ENCODE measurements at regions not wholly inside any gene's neighbourhood (a gene's known extent, or its start where the extent isn't known, plus 50 kb on each side); places are given as distances from the start of the nearest gene placed in this dataset.

DNA sequence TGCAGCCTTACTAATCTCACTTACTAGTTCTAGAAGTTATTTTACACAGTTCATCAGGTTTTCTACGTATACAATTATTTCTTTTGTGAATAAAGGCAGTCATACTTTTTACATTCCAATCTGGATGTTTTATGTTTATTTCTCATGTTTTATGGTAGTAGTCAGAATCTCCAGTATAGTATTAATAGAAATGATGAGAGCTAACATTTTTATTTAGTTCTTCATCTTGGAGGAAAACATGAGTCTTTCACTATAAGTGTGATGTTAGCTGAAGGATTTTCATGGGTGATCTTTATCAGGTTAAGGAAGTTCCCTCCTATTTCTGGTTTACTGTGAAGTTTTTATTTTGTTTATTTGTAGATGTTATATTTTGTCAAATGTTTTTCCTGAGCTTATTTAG lies 256.1 kb upstream of the GIMD1 start (continued):
- TF ChIP-seq, protein P1, sequence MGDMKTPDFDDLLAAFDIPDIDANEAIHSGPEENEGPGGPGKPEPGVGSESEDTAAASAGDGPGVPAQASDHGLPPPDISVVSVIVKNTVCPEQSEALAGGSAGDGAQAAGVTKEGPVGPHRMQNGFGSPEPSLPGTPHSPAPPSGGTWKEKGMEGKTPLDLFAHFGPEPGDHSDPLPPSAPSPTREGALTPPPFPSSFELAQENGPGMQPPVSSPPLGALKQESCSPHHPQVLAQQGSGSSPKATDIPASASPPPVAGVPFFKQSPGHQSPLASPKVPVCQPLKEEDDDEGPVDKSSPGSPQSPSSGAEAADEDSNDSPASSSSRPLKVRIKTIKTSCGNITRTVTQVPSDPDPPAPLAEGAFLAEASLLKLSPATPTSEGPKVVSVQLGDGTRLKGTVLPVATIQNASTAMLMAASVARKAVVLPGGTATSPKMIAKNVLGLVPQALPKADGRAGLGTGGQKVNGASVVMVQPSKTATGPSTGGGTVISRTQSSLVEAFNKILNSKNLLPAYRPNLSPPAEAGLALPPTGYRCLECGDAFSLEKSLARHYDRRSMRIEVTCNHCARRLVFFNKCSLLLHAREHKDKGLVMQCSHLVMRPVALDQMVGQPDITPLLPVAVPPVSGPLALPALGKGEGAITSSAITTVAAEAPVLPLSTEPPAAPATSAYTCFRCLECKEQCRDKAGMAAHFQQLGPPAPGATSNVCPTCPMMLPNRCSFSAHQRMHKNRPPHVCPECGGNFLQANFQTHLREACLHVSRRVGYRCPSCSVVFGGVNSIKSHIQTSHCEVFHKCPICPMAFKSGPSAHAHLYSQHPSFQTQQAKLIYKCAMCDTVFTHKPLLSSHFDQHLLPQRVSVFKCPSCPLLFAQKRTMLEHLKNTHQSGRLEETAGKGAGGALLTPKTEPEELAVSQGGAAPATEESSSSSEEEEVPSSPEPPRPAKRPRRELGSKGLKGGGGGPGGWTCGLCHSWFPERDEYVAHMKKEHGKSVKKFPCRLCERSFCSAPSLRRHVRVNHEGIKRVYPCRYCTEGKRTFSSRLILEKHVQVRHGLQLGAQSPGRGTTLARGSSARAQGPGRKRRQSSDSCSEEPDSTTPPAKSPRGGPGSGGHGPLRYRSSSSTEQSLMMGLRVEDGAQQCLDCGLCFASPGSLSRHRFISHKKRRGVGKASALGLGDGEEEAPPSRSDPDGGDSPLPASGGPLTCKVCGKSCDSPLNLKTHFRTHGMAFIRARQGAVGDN (IDR thresholded peaks at IDR 0.05) = no peak
- TF ChIP-seq CHD2 (IDR thresholded peaks at IDR 0.05; ENCODE audit: borderline replicate concordance, low read depth, low read length) (no peak), FOXK2 (IDR thresholded peaks at IDR 0.05) (no peak)

DNA sequence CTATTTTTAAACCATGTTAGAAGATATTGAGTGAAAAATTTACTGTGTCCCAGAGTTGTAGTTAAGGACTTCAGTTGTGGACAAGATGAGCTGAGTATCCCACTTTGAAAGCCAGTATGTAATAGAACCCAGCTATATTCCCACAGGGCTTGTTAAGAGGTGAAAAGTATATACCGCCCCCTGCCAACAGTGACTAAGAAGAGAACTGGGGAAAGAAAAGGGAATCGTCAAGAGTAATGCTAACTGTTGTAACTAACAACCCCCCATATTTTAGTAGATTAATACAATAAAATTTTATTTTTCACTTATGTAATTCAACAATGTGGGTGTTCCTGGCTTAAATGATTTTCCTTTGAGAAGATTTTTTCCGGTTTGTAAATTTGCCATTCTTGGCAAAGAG lies 250.4 kb upstream of the GIMD1 start:
- BruUV-seq (replicated peaks) = no TSS peak
- Histone ChIP-seq H3K9me3 (replicated peaks; ENCODE audit: control insufficient read depth, insufficient read depth, low read length) (no peaks in the 10 kb centered on the region), H3K4me1 (ENCODE audit: control insufficient read depth, insufficient read depth, low read length) (no peaks in the 10 kb centered on the region), H3K27me3 (replicated peaks in 1 of 2; ENCODE audit: control insufficient read depth in 2 of 2, insufficient read depth in 2 of 2, low read length in 1 of 2) (no peaks in the 10 kb centered on the region), H3K4me2 (ENCODE audit: control insufficient read depth, insufficient read depth) (no peak overlapping the region), H3K36me3 (ENCODE audit: control insufficient read depth in 2 of 2, insufficient read depth in 2 of 2, low read length in 1 of 2) (no peaks in the 10 kb centered on the region), H3K27ac (ENCODE audit: control insufficient read depth, insufficient read depth) (no peak overlapping the region), H3K4me3 (no peak overlapping the region), H4K20me1 (ENCODE audit: control insufficient read depth, insufficient read depth) (no peaks in the 10 kb centered on the region), H3K9ac (ENCODE audit: control insufficient read depth, insufficient read depth, low read length) (no peak overlapping the region), H3K79me2 (ENCODE audit: control insufficient read depth, insufficient read depth, low read length) (no peaks in the 10 kb centered on the region), H2AFZ (ENCODE audit: control insufficient read depth, low read depth, low read length) (no peak overlapping the region)
- ChIA-PET RAD21 (ENCODE audit: unreplicated experiment) (no interaction called here), CTCF (interaction anchor here (0.7 kb wide), 1 partner anchor 139 kb away, joined by 3 read pairs; no protein-coding TSS in a partner anchor), POLR2A (no interaction called here), SMC1A (ENCODE audit: uncharacterized antibody, unreplicated experiment) (no interaction called here)
- in situ Hi-C loops (cut with MboI) = no loop called here
- no peak for ATAC-seq
- 0% methylated on average over 3 of the region's 3 CpGs for WGBS (ENCODE audit: insufficient coverage, insufficient replicate concordance, low lambda C conversion rate, missing lambda C conversion rate)
- no peak for DNase-seq (ENCODE audit: low read depth, low spot score)
- no peak for FAIRE-seq
- intact Hi-C loops (cut with micrococcal nuclease; ENCODE audit: unreplicated experiment) = no loop called here
- no peak for TF ChIP-seq SRF (IDR thresholded peaks at IDR 0.05; ENCODE audit: low read depth in 2 of 2, low read length in 2 of 2)
- no peak for TF ChIP-seq POLR2AphosphoS5 (IDR thresholded peaks at IDR 0.05; ENCODE audit: low read length)
- TF ChIP-seq, protein P2, sequence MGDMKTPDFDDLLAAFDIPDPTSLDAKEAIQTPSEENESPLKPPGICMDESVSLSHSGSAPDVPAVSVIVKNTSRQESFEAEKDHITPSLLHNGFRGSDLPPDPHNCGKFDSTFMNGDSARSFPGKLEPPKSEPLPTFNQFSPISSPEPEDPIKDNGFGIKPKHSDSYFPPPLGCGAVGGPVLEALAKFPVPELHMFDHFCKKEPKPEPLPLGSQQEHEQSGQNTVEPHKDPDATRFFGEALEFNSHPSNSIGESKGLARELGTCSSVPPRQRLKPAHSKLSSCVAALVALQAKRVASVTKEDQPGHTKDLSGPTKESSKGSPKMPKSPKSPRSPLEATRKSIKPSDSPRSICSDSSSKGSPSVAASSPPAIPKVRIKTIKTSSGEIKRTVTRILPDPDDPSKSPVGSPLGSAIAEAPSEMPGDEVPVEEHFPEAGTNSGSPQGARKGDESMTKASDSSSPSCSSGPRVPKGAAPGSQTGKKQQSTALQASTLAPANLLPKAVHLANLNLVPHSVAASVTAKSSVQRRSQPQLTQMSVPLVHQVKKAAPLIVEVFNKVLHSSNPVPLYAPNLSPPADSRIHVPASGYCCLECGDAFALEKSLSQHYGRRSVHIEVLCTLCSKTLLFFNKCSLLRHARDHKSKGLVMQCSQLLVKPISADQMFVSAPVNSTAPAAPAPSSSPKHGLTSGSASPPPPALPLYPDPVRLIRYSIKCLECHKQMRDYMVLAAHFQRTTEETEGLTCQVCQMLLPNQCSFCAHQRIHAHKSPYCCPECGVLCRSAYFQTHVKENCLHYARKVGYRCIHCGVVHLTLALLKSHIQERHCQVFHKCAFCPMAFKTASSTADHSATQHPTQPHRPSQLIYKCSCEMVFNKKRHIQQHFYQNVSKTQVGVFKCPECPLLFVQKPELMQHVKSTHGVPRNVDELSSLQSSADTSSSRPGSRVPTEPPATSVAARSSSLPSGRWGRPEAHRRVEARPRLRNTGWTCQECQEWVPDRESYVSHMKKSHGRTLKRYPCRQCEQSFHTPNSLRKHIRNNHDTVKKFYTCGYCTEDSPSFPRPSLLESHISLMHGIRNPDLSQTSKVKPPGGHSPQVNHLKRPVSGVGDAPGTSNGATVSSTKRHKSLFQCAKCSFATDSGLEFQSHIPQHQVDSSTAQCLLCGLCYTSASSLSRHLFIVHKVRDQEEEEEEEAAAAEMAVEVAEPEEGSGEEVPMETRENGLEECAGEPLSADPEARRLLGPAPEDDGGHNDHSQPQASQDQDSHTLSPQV (IDR thresholded peaks at IDR 0.05) = no peak
- no peak for TF ChIP-seq SMAD1 (IDR thresholded peaks at IDR 0.05; ENCODE audit: low read depth, partially characterized antibody)
- TF ChIP-seq ATF7 (IDR thresholded peaks at IDR 0.05; ENCODE audit: low read depth) = no peak
- TF ChIP-seq SMARCA5 (IDR thresholded peaks at IDR 0.05) = no peak
- no peak for TF ChIP-seq MXI1 (IDR thresholded peaks at IDR 0.05; ENCODE audit: low read depth, low read length)
- no peak for TF ChIP-seq KDM1A (IDR thresholded peaks at IDR 0.05; ENCODE audit: borderline replicate concordance)
- no peak for TF ChIP-seq EP300 (IDR thresholded peaks at IDR 0.05; ENCODE audit: borderline replicate concordance in 1 of 2, control insufficient read depth in 1 of 2, low read depth in 2 of 2, low read length in 2 of 2)
- TF ChIP-seq IRF4 (IDR thresholded peaks at IDR 0.05; ENCODE audit: low read depth, low read length) = no peak
- no peak for TF ChIP-seq POLR2A (IDR thresholded peaks at IDR 0.05; ENCODE audit: low read depth, low read length)
